Esophagus muscularis mucosa (tissue), 4 donors: ENCODE measurements at regions not wholly inside any gene's neighbourhood (a gene's known extent, or its start where the extent isn't known, plus 50 kb on each side); places are given as distances from the start of the nearest gene placed in this dataset.

Experiments
- DNase-seq: peaks from one replicate; pipeline ENCODE4 v3.0.0-alpha.2; 2017; ENCODE audit errors: extremely low spot score
- H3K27ac ChIP-seq, 4 donors: fragments of 200-600 bp; sonication (generic); replicated peaks in 1 of 4; 1 replicate in 3 of 4; 2 replicates in 1 of 4; pipeline ENCODE4 v1.5.1; 2016 to 2019; ENCODE audit warnings: mild to moderate bottlenecking in 1 of 4
- H3K27me3 ChIP-seq, 4 donors: fragments of 200-600 bp; sonication (generic); one replicate each; pipeline versions ENCODE4 v1.5.1 to v1.6.0; 2016 to 2019
- H3K36me3 ChIP-seq, 4 donors: fragments of 200-600 bp; sonication (generic); one replicate each; pipeline ENCODE4 v1.5.1; 2016 to 2019
- H3K4me1 ChIP-seq, 4 donors: fragments of 200-600 bp; sonication (generic); one replicate each; pipeline ENCODE4 v1.5.1; 2016 to 2019
- H3K4me3 ChIP-seq, 4 donors: fragments of 200-600 bp; sonication (generic); 1 replicate in 2 of 4; 2 replicates in 2 of 4; pipeline ENCODE4 v1.5.1; 2016 to 2019; ENCODE audit warnings: mild to moderate bottlenecking in 4 of 4, moderate library complexity in 1 of 4
- H3K9me3 ChIP-seq, 4 donors: fragments of 200-600 bp; sonication (generic); 1 replicate in 3 of 4; 2 replicates in 1 of 4; pipeline ENCODE4 v1.5.1; 2016 to 2019
- EP300 ChIP-seq: sonication (generic); formaldehyde crosslinking; IDR thresholded peaks from one replicate; pipeline ENCODE4 v1.6.1; 2017; ENCODE audit warnings: antibody characterized with exemption
- POLR2A ChIP-seq: fragments of 450-650 bp; IDR thresholded peaks from one replicate; pipeline ENCODE4 v1.6.1; 2017; ENCODE audit warnings: antibody characterized with exemption, moderate library complexity, mild to moderate bottlenecking, low read depth
- POLR2AphosphoS5 ChIP-seq, 2 donors: sonication (generic); formaldehyde crosslinking; IDR thresholded peaks; one replicate each; pipeline ENCODE4 v1.6.1; 2017; ENCODE audit warnings: antibody characterized with exemption in 2 of 2
- WGBS: methylation state at CpG from one replicate; pipeline ENCODE4 v1.1.5; 2018; 5-methylcytosine and 5-hydroxymethylcytosine counted together
- intact Hi-C: fragments of 100-400 bp; cut with DNase I; formaldehyde crosslinking; loops from one replicate; pipeline ENCODE4 v1.15.1; 2023
- TF ChIP-seq, protein P1 (sequence below), 3 experiments: fragments of 200-600 bp in 2 of 3; fragments of 450-650 bp in 1 of 3; sonication (generic) in 2 of 3; IDR thresholded peaks; one replicate each; pipeline ENCODE4 v1.5.1; 2017 to 2019; ENCODE audit warnings: antibody characterized with exemption in 3 of 3, mild to moderate bottlenecking in 2 of 3, moderate library complexity in 1 of 3

DNA sequence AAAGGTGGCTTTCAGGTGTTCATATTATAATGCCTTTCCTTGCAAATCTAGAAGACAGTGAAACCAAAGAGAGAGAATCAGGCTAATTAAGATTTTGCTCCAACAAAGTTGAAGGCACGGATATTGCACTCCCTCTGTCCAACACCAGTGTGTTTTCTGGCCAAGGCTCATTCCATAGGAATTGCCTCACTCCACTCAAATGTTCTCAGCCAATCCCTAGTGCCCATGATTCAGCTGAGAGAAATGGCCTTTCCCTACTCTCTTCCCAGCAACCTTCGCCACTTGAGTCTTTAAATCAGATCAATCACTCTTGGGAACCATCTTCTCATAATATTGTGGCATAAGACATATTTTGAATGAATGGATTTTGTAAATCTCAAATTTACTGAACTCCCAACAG is 768.2 kb upstream of the ACVR2A start:
- H3K27ac ChIP-seq = no peak overlapping the region
- H3K4me3 ChIP-seq = no peak overlapping the region
- no peaks in the 10 kb centered on the region for H3K9me3 ChIP-seq
- no peaks in the 10 kb centered on the region for H3K36me3 ChIP-seq
- WGBS = 42% methylated on average over 2 of the region's 2 CpGs
- no peak for DNase-seq
- intact Hi-C loops = no loop called here
- H3K4me1 ChIP-seq = no peaks in the 10 kb centered on the region
- TF ChIP-seq EP300 (no peak), POLR2A (no peak), POLR2AphosphoS5 (IDR thresholded peaks at IDR 0.05) (no peak)
- TF ChIP-seq, protein P1, sequence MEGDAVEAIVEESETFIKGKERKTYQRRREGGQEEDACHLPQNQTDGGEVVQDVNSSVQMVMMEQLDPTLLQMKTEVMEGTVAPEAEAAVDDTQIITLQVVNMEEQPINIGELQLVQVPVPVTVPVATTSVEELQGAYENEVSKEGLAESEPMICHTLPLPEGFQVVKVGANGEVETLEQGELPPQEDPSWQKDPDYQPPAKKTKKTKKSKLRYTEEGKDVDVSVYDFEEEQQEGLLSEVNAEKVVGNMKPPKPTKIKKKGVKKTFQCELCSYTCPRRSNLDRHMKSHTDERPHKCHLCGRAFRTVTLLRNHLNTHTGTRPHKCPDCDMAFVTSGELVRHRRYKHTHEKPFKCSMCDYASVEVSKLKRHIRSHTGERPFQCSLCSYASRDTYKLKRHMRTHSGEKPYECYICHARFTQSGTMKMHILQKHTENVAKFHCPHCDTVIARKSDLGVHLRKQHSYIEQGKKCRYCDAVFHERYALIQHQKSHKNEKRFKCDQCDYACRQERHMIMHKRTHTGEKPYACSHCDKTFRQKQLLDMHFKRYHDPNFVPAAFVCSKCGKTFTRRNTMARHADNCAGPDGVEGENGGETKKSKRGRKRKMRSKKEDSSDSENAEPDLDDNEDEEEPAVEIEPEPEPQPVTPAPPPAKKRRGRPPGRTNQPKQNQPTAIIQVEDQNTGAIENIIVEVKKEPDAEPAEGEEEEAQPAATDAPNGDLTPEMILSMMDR (IDR thresholded peaks at IDR 0.05) = no peak
- H3K27me3 ChIP-seq = no peaks in the 10 kb centered on the region

DNA sequence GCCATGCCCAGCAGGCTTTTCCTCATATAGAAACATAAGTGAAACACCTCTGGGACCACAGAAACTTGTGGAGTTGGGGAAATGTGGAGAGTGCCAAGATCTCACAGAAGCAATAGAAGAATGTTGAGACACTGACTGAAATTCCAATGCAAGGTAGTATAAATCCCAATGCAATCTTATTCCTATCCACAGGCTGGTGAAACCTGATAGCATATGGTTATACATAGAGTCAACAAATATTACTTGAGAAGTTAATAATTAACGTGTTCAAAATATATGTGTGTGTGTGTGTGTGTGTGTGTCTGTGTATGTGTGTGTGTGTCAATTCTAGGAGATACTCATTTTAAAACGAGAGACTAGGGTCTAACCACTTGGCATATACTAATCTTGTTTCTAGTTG is 776.8 kb upstream of the ACVR2A start:
- DNase-seq = no peak
- H3K4me3 ChIP-seq = no peak overlapping the region
- WGBS = 87% methylated on average over 2 of the region's 2 CpGs
- intact Hi-C loops = no loop called here
- H3K27me3 ChIP-seq = no peaks in the 10 kb centered on the region
- H3K36me3 ChIP-seq = no peaks in the 10 kb centered on the region
- H3K4me1 ChIP-seq = no peaks in the 10 kb centered on the region
- no peaks in the 10 kb centered on the region for H3K9me3 ChIP-seq
- H3K27ac ChIP-seq = no peak overlapping the region
- TF ChIP-seq POLR2AphosphoS5 (IDR thresholded peaks at IDR 0.05) (no peak), EP300 (no peak), POLR2A (no peak)
- TF ChIP-seq, protein P1 (IDR thresholded peaks at IDR 0.05) = no peak

- intact Hi-C loops = no loop called here
- no peaks in the 10 kb centered on the region for H3K9me3 ChIP-seq
- no peak for DNase-seq
- no peak overlapping the region for H3K4me3 ChIP-seq
- no peaks in the 10 kb centered on the region for H3K4me1 ChIP-seq
- H3K36me3 ChIP-seq = no peaks in the 10 kb centered on the region
- WGBS = 95% methylated on average over 1 of the region's 1 CpG
- H3K27ac ChIP-seq = no peak overlapping the region
- TF ChIP-seq EP300 (no peak), POLR2A (no peak), POLR2AphosphoS5 (IDR thresholded peaks at IDR 0.05) (no peak)
- TF ChIP-seq, protein P1 (IDR thresholded peaks at IDR 0.05) = no peak
- H3K27me3 ChIP-seq = no peaks in the 10 kb centered on the region
These were observed 777.7 kb upstream of the ACVR2A start for GRCh38 chr2:147067136-147067535.

- no peaks in the 10 kb centered on the region for H3K4me1 ChIP-seq
- H3K4me3 ChIP-seq = no peak overlapping the region
- H3K27me3 ChIP-seq = no peaks in the 10 kb centered on the region
- WGBS = 3% methylated on average over 1 of the region's 1 CpG
- no peak for TF ChIP-seq POLR2A
- TF ChIP-seq POLR2AphosphoS5 (IDR thresholded peaks at IDR 0.05) = no peak
- TF ChIP-seq, protein P1 (IDR thresholded peaks at IDR 0.05) = no peak
- no peak for TF ChIP-seq EP300
- H3K27ac ChIP-seq = no peak overlapping the region
- DNase-seq = no peak
- H3K36me3 ChIP-seq = no peaks in the 10 kb centered on the region
- H3K9me3 ChIP-seq = no peaks in the 10 kb centered on the region
- intact Hi-C loops = no loop called here
These were observed 782.8 kb upstream of the ACVR2A start for GRCh38 chr2:147062073-147062472.

DNA sequence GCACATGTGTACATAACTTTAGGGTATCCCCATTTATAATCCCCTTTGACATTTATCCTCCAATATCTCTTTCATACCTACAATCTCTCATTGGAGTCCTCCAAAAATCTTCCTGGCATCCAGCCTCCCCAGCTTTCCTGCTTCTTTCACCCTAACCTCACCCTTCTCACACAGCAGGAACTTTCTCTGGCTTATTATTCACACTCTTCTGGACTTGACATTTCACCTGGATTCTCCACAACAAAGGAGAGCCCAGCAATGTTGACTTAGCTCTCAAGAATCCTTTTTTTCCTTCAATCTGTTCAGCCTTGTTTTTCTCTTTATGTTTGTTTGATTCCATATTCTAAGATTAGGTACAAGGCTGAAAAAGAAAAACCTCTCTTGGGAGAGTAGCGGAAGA is 783.6 kb upstream of the ACVR2A start:
- WGBS = 96% methylated on average over 1 of the region's 1 CpG
- Histone ChIP-seq H3K4me1 (no peaks in the 10 kb centered on the region), H3K4me3 (no peak overlapping the region), H3K9me3 (no peaks in the 10 kb centered on the region), H3K27me3 (no peaks in the 10 kb centered on the region), H3K36me3 (no peaks in the 10 kb centered on the region), H3K27ac (no peak overlapping the region)
- DNase-seq = no peak
- TF ChIP-seq EP300 = no peak
- no peak for TF ChIP-seq POLR2A
- TF ChIP-seq POLR2AphosphoS5 (IDR thresholded peaks at IDR 0.05) = no peak
- TF ChIP-seq, protein P1 (IDR thresholded peaks at IDR 0.05) = no peak
- intact Hi-C loops = no loop called here
